ENCODE measurements at regions not wholly inside any gene's neighbourhood (a gene's known extent, or its start where the extent isn't known, plus 50 kb on each side); places are given as distances from the start of the nearest gene placed in this dataset.
A peak's percentile ranks its signal among the peaks of the same experiment; 100 is the strongest.

GRCh38 chr5:117457656-117458055 lies 883.0 kb upstream of the SEMA6A start:
- 91 to 100% (median 95%) methylated on average over 1 of the region's 1 CpG for WGBS, 5 donors
- no peak for TF ChIP-seq POLR2A (IDR thresholded peaks at IDR 0.05)
- TF ChIP-seq CTCF (IDR thresholded peaks at IDR 0.05 in 8 of 11, conservative IDR thresholded peaks at IDR 0.05 in 3 of 11): no peak
- TF ChIP-seq POLR2AphosphoS5 (IDR thresholded peaks at IDR 0.05): no peak

GRCh38 chr5:117456866-117457470 lies 882.3 kb upstream of the SEMA6A start:
- intact Hi-C loops (cut with DNase I; ENCODE audit: low total_unique reads): no loop called here

More at GRCh38 chr5:117457656-117458055, 883.0 kb upstream of the SEMA6A start:
- Histone ChIP-seq H3K27me3 (replicated peaks in 1 of 7) (peaks cover 0 to 16% (median 6%) of the 10 kb centered on the region in 7 donors), H3K27ac (no peak overlapping the region), H3K9me3 (no peaks in the 10 kb centered on the region), H3K36me3 (no peaks in the 10 kb centered on the region), H3K4me3 (no peak overlapping the region), H3K4me1 (peaks cover 0 to 10% (median 6%) of the 10 kb centered on the region in 6 donors)
- intact Hi-C loops (cut with DNase I; ENCODE audit: low total_unique reads): no loop called here
- DNase-seq: no peak

GRCh38 chr5:117455236-117456233 lies 880.9 kb upstream of the SEMA6A start:
- DNase-seq: peak; percentile 73
- peaks cover 0 to 16% (median 6%) of the 10 kb centered on the region in 7 donors for H3K27me3 ChIP-seq (replicated peaks in 1 of 7)
- H3K36me3 ChIP-seq: no peaks in the 10 kb centered on the region
- no peak overlapping the region for H3K27ac ChIP-seq
- TF ChIP-seq POLR2AphosphoS5 (IDR thresholded peaks at IDR 0.05) (no peak), CTCF (IDR thresholded peaks at IDR 0.05 in 8 of 11, conservative IDR thresholded peaks at IDR 0.05 in 3 of 11) (no peak), POLR2A (IDR thresholded peaks at IDR 0.05) (no peak)
- H3K4me1 ChIP-seq: peaks cover 0 to 10% (median 6%) of the 10 kb centered on the region in 6 donors
- H3K9me3 ChIP-seq: no peaks in the 10 kb centered on the region
- peak overlapping the region in 3 of 8 donors; percentile 13 to 59 (median 27) for H3K4me3 ChIP-seq
- intact Hi-C loops (cut with DNase I; ENCODE audit: low total_unique reads): no loop called here
- 40 to 54% (median 45%) methylated on average over 15 to 21 of the region's 21 CpGs for WGBS, 5 donors

More at GRCh38 chr5:117456866-117457470, 882.3 kb upstream of the SEMA6A start:
- DNase-seq: no peak
- H3K4me3 ChIP-seq: no peak overlapping the region
- no peaks in the 10 kb centered on the region for H3K9me3 ChIP-seq
- H3K27ac ChIP-seq: no peak overlapping the region
- H3K36me3 ChIP-seq: no peaks in the 10 kb centered on the region
- no peak for TF ChIP-seq CTCF (IDR thresholded peaks at IDR 0.05 in 8 of 11, conservative IDR thresholded peaks at IDR 0.05 in 3 of 11)
- TF ChIP-seq POLR2A (IDR thresholded peaks at IDR 0.05): no peak
- no peak for TF ChIP-seq POLR2AphosphoS5 (IDR thresholded peaks at IDR 0.05)
- peaks cover 0 to 16% (median 6%) of the 10 kb centered on the region in 7 donors for H3K27me3 ChIP-seq (replicated peaks in 1 of 7)
- WGBS, 5 donors: 56 to 74% (median 70%) methylated on average over 4 of the region's 4 CpGs
- H3K4me1 ChIP-seq: peaks cover 0 to 10% (median 6%) of the 10 kb centered on the region in 6 donors

All from spleen (tissue), 11 donors.